ENCODE measurements at regions not wholly inside any gene's neighbourhood (a gene's known extent, or its start where the extent isn't known, plus 50 kb on each side); places are given as distances from the start of the nearest gene placed in this dataset.
A peak's percentile ranks its signal among the peaks of the same experiment; 100 is the strongest.
"Not testable (repeated sequence)": the region's sequence is repeated elsewhere in the genome, so short reads cannot be mapped to it uniquely, and the experiment has no call there.

- peak; percentile 40 for DNase-seq
- Histone ChIP-seq H3K4me1 (ENCODE audit: low read length) (no peaks in the 10 kb centered on the region), H3K27ac (ENCODE audit: low read length) (no peak overlapping the region), H2AFZ (ENCODE audit: low read length) (no peak overlapping the region), H3K9me3 (ENCODE audit: low read length) (peaks cover 48% of the 10 kb centered on the region), H3K9ac (ENCODE audit: low read length) (no peak overlapping the region), H3K27me3 (ENCODE audit: low read length) (no peaks in the 10 kb centered on the region), H4K20me1 (ENCODE audit: insufficient read depth, low read depth, low read length) (no peaks in the 10 kb centered on the region), H3K4me2 (ENCODE audit: low read depth, low read length, poor library complexity, severe bottlenecking) (no peak overlapping the region), H3K79me2 (ENCODE audit: low read length) (no peaks in the 10 kb centered on the region), H3K9me2 (replicated peaks; ENCODE audit: insufficient read depth, low read length) (no peaks in the 10 kb centered on the region), H3K36me3 (ENCODE audit: insufficient read depth, low read length) (no peaks in the 10 kb centered on the region), H3K4me3 (ENCODE audit: low read length) (0 out of 2 replicates have a peak overlapping the region, but pooled peaks have one; percentile 4)
Observed at GRCh38 chr22:10727393-10727792, 4800.6 kb upstream of the OR11H1 start.

DNA sequence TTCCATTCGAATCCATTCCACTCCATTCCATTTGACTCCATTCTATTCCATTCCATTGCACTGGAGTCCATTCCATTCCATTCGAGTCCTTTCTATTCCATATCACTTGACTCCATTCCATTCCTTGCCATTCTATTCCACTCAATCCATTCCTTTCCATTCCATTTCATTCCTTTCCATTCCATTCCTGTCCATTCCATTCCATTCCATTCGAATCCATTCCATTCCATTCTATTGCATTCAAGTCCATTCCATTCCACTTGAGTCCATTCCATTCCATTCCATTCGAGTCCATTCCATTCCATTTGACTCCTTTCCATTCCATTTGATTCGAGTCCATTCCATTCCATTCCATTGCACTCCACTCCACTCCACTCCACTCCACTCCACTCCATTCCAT is 4798.0 kb upstream of the OR11H1 start:
- H3K36me3 ChIP-seq (ENCODE audit: insufficient read depth, low read length); H3K79me2 ChIP-seq (ENCODE audit: low read length); H2AFZ ChIP-seq (ENCODE audit: low read length); H3K4me2 ChIP-seq (ENCODE audit: low read depth, low read length, poor library complexity, severe bottlenecking); H3K9me2 ChIP-seq (replicated peaks; ENCODE audit: insufficient read depth, low read length); H3K27ac ChIP-seq (ENCODE audit: low read length); H3K27me3 ChIP-seq (ENCODE audit: low read length); H3K4me1 ChIP-seq (ENCODE audit: low read length); H4K20me1 ChIP-seq (ENCODE audit: insufficient read depth, low read depth, low read length); H3K4me3 ChIP-seq (ENCODE audit: low read length); H3K9ac ChIP-seq (ENCODE audit: low read length): not testable (repeated sequence)
- H3K9me3 ChIP-seq (ENCODE audit: low read length): peaks cover 50% of the 10 kb centered on the region
- DNase-seq: peak; percentile 34

GRCh38 chr22:10730706-10731105 is 4797.3 kb upstream of the OR11H1 start:
- not testable (repeated sequence) for H3K4me3 ChIP-seq (ENCODE audit: low read length); H3K4me1 ChIP-seq (ENCODE audit: low read length); H3K9me2 ChIP-seq (replicated peaks; ENCODE audit: insufficient read depth, low read length); H3K27me3 ChIP-seq (ENCODE audit: low read length); H2AFZ ChIP-seq (ENCODE audit: low read length); H3K4me2 ChIP-seq (ENCODE audit: low read depth, low read length, poor library complexity, severe bottlenecking); H3K27ac ChIP-seq (ENCODE audit: low read length); H3K36me3 ChIP-seq (ENCODE audit: insufficient read depth, low read length); H3K9ac ChIP-seq (ENCODE audit: low read length); DNase-seq; H3K79me2 ChIP-seq (ENCODE audit: low read length); H4K20me1 ChIP-seq (ENCODE audit: insufficient read depth, low read depth, low read length)
- peaks cover 54% of the 10 kb centered on the region for H3K9me3 ChIP-seq (ENCODE audit: low read length)

DNA sequence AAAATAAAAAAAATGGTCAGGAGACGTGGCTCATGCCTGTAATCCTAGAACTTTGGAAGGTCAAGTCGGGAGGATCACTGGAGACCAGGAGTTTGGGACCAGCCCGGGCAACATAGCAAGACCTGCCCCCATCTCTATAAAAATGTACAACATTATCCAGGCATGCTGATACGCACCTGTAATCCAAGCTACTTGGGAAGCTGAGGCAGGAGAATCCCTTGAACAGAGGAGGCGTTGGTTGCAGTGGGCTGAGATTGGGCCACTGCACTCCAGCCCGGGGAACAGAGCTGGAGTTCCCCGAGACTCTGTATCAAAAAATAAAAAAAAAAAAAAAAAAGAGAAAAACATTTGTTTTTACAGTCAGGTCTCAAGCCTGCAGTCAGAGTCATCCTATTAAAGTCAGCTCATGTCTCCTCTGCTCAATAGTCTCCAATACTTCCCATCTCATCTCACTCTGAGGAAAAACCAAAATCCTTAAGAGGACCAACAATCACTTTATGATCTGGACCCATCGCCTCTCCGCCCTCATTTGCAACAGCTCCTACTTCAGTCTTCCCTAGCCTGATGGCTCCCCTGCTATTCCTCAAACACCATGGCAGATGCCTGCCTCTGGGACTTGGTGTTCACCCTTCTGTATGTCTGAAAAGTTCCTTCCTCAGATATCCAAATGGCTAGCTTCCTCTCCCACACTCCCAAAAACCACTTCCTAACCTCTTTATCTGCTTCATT is 4796.6 kb upstream of the OR11H1 start:
- not testable (repeated sequence) for H3K36me3 ChIP-seq (ENCODE audit: insufficient read depth, low read length); H3K79me2 ChIP-seq (ENCODE audit: low read length); H3K27ac ChIP-seq (ENCODE audit: low read length); H3K27me3 ChIP-seq (ENCODE audit: low read length); H2AFZ ChIP-seq (ENCODE audit: low read length); H3K9me2 ChIP-seq (replicated peaks; ENCODE audit: insufficient read depth, low read length); H3K9ac ChIP-seq (ENCODE audit: low read length); H3K4me1 ChIP-seq (ENCODE audit: low read length); H3K4me3 ChIP-seq (ENCODE audit: low read length); H3K4me2 ChIP-seq (ENCODE audit: low read depth, low read length, poor library complexity, severe bottlenecking); H4K20me1 ChIP-seq (ENCODE audit: insufficient read depth, low read depth, low read length)
- peaks cover 53% of the 10 kb centered on the region for H3K9me3 ChIP-seq (ENCODE audit: low read length)
- peak; percentile 29 for DNase-seq

- not testable (repeated sequence) for H3K27me3 ChIP-seq (ENCODE audit: low read length); H4K20me1 ChIP-seq (ENCODE audit: insufficient read depth, low read depth, low read length); H3K36me3 ChIP-seq (ENCODE audit: insufficient read depth, low read length); H3K4me2 ChIP-seq (ENCODE audit: low read depth, low read length, poor library complexity, severe bottlenecking); H3K4me3 ChIP-seq (ENCODE audit: low read length); H3K9me2 ChIP-seq (replicated peaks; ENCODE audit: insufficient read depth, low read length); H3K79me2 ChIP-seq (ENCODE audit: low read length); DNase-seq; H3K4me1 ChIP-seq (ENCODE audit: low read length); H2AFZ ChIP-seq (ENCODE audit: low read length); H3K9ac ChIP-seq (ENCODE audit: low read length); H3K27ac ChIP-seq (ENCODE audit: low read length)
- peaks cover 33% of the 10 kb centered on the region for H3K9me3 ChIP-seq (ENCODE audit: low read length)
Observed at GRCh38 chr22:10735075-10735474, 4792.9 kb upstream of the OR11H1 start.

GRCh38 chr22:10736879-10737278 is 4791.1 kb upstream of the OR11H1 start:
- H3K27me3 ChIP-seq (ENCODE audit: low read length): not testable (repeated sequence)

GRCh38 chr22:10737931-10738330 is 4790.1 kb upstream of the OR11H1 start:
- H3K79me2 ChIP-seq (ENCODE audit: low read length); H3K4me1 ChIP-seq (ENCODE audit: low read length); H3K27ac ChIP-seq (ENCODE audit: low read length); H3K9me2 ChIP-seq (replicated peaks; ENCODE audit: insufficient read depth, low read length); H3K9ac ChIP-seq (ENCODE audit: low read length); DNase-seq; H3K27me3 ChIP-seq (ENCODE audit: low read length); H3K4me3 ChIP-seq (ENCODE audit: low read length); H3K36me3 ChIP-seq (ENCODE audit: insufficient read depth, low read length); H2AFZ ChIP-seq (ENCODE audit: low read length); H3K4me2 ChIP-seq (ENCODE audit: low read depth, low read length, poor library complexity, severe bottlenecking); H4K20me1 ChIP-seq (ENCODE audit: insufficient read depth, low read depth, low read length): not testable (repeated sequence)
- peaks cover 40% of the 10 kb centered on the region for H3K9me3 ChIP-seq (ENCODE audit: low read length)

More at GRCh38 chr22:10736879-10737278, 4791.1 kb upstream of the OR11H1 start:
- DNase-seq: peak; percentile 25
- not testable (repeated sequence) for H2AFZ ChIP-seq (ENCODE audit: low read length); H3K9me2 ChIP-seq (replicated peaks; ENCODE audit: insufficient read depth, low read length); H3K27ac ChIP-seq (ENCODE audit: low read length); H3K4me2 ChIP-seq (ENCODE audit: low read depth, low read length, poor library complexity, severe bottlenecking); H3K4me1 ChIP-seq (ENCODE audit: low read length); H3K36me3 ChIP-seq (ENCODE audit: insufficient read depth, low read length); H3K79me2 ChIP-seq (ENCODE audit: low read length); H4K20me1 ChIP-seq (ENCODE audit: insufficient read depth, low read depth, low read length); H3K4me3 ChIP-seq (ENCODE audit: low read length); H3K9ac ChIP-seq (ENCODE audit: low read length)
- peaks cover 36% of the 10 kb centered on the region for H3K9me3 ChIP-seq (ENCODE audit: low read length)

DNA sequence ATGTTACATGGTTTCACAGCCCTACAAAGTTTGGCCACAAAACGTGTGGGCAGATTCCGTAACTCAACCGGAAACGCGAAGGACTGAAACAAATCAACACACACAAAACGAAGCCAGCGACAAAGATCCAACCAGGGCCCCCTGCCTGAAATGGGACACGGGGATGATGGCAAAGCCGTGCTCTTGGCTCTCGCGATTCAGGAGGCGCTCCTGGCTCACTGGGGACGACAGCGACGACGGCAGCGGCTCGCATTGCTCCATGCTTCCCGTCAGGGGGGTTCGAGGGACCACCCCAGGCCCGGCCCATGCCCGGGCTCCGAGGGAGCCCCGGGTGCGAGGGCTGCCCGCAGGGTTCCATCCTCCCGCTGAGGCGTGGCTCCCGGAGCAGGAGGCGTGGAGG is 4786.8 kb upstream of the OR11H1 start:
- Histone ChIP-seq H3K27me3 (ENCODE audit: low read length) (no peaks in the 10 kb centered on the region), H3K9ac (ENCODE audit: low read length) (no peak overlapping the region), H3K4me1 (ENCODE audit: low read length) (no peaks in the 10 kb centered on the region), H3K4me2 (ENCODE audit: low read depth, low read length, poor library complexity, severe bottlenecking) (no peak overlapping the region), H3K4me3 (ENCODE audit: low read length) (no peak overlapping the region), H3K36me3 (ENCODE audit: insufficient read depth, low read length) (no peaks in the 10 kb centered on the region), H3K27ac (ENCODE audit: low read length) (no peak overlapping the region), H3K79me2 (ENCODE audit: low read length) (no peaks in the 10 kb centered on the region), H4K20me1 (ENCODE audit: insufficient read depth, low read depth, low read length) (no peaks in the 10 kb centered on the region), H3K9me3 (ENCODE audit: low read length) (peaks cover 34% of the 10 kb centered on the region), H3K9me2 (replicated peaks; ENCODE audit: insufficient read depth, low read length) (no peaks in the 10 kb centered on the region), H2AFZ (ENCODE audit: low read length) (no peak overlapping the region)
- no peak for DNase-seq
